HG03521 (cell line): ENCODE measurements at regions not wholly inside any gene's neighbourhood (a gene's known extent, or its start where the extent isn't known, plus 50 kb on each side); places are given as distances from the start of the nearest gene placed in this dataset.
A peak's percentile ranks its signal among the peaks of the same experiment; 100 is the strongest.
"Not testable (repeated sequence)": the region's sequence is repeated elsewhere in the genome, so short reads cannot be mapped to it uniquely, and the experiment has no call there.

ENCODE experiments used
- ATAC-seq: cut with Tn5 transposase; IDR thresholded peaks from one replicate; pipeline ENCODE4 v1.9.1; 2021; ENCODE audit warnings: mild to moderate bottlenecking, moderate library complexity; ENCODE audit not compliant: unreplicated experiment

DNA sequence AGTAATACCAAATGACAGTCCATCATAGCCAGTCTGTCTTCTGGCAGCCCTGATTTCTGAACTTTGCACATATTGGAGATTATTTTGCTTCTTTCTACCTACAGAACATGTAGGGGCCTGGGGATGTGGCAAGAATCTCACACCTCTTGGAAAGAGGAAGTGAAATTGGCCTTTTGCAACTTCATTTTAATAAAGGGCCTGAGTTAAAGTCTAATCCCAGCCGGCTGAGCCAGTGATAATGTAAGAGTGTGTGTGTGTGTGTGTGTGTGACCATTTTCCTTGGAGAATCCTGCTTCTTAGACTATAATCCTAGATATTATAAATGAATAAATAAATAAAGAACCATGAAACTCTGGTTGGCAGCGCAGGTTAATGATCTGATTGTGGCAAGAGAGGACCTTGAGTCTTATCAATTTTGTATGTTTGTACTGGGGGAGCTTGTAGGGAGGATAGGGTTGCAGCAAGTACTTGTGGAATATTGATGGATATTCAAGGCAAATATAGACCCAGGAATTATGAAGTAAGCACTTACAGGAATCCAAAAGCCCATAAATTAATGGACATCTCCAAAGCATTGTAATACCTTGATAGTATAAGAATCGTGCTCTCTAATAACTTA is 233.2 kb upstream of the AMIGO2 start:
- ATAC-seq = peak; percentile 92

DNA sequence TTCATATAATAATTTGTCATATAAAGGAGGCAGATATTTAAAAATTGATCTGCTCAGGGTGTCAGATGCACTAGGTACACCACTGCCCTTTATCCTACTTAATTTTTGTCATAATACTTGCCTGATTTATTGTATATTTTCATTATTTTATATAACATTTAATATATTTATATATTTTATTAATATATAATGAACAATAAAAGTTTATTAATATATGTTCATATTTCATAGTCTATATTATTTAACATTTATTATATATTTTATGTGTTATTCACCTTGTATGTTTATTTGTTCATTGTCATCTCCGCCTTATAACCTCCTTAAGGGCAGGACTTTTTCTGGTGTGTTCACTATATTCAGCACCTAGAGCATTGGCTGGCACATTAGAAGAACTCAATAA is 232.4 kb upstream of the AMIGO2 start:
- no peak for ATAC-seq

DNA sequence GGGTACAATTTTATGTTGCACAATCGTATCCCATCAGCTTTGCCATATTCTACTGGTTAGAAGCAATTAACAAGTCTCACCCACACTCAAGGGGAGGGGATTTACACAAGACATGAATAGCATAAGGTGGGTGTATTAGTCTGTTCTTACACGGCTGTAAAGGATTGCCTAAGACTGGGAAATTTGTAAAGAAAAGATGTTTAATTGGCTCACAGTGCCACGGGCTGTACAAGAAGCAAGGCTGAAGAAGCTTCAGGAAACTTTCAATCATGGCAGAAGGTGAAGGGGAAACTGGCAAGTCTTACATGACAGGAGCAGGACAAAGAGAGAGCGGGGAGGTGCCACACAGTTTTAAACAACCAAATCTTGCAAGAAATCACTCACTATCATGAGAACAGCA is 231.8 kb upstream of the AMIGO2 start:
- ATAC-seq = no peak

DNA sequence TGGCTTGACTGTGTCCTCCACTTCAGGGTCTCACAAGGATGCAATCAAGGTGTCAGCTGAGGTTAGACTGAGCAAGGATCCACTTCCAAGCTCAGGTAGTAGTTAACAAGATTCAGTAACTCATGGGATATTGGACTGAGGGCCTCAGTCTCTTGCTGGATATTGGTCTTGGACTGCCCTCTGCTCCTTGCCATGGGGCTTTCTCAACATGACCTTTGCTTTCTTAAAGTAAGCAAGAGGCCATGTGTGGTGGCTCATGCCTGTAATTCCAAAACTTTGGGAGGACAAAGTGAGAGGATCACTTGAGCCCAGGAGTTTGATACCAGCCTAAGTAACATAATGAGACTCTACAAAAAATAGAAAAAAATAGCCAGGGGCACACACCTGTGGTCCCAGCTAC is 231.3 kb upstream of the AMIGO2 start:
- no peak for ATAC-seq

DNA sequence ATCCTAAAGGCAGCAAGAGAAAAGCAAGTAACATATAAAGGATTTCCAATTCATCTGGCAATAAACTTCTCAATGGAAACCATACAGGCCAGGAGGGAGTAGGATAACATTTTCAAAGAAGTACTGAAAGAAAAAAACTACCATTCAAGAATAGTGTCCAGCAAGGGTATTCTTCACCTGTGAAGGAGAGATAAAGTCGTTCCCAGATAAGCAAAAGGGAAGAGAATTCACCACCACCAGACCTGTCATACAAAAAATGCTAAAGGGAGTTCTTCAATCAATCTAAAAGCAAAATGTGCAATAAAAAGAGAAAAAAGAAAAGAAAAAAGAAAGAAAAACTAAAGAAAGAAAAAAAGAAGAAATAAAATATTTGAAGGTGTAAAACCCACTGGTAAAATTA is 228.9 kb upstream of the AMIGO2 start:
- no peak for ATAC-seq

DNA sequence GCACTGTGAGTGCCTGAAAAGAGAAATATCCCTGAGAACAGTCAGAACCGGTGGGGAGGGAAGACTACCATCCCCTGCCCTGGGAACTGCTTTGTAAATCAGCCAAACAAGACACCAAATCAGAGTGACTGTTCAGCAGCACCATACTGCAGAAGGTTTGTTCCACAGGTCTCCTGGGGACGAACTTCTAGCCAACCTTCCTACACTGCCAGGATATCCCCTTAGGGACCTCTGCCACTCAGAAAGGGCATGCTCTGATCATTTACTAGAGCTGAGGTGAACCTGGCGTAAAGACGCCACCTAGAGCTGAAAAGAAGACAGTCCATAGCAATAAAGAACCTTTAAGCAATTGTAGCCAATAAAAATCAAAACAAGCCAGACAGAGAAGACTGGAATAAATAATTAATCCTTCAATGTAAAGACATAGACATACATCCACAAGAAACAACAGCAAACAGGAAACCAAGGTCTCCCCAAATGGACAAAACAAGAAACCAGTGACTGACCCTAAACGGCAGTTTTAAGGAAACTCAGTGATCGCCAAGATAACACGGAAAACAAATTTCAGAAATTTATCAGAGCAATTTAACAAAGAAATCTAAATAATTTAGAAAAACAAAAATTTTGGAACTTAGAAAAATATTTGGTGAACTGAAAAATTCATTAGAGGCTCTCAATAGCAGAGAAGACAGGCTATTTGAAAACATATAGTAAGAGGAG is 228.1 kb upstream of the AMIGO2 start:
- ATAC-seq = peak; percentile 75

DNA sequence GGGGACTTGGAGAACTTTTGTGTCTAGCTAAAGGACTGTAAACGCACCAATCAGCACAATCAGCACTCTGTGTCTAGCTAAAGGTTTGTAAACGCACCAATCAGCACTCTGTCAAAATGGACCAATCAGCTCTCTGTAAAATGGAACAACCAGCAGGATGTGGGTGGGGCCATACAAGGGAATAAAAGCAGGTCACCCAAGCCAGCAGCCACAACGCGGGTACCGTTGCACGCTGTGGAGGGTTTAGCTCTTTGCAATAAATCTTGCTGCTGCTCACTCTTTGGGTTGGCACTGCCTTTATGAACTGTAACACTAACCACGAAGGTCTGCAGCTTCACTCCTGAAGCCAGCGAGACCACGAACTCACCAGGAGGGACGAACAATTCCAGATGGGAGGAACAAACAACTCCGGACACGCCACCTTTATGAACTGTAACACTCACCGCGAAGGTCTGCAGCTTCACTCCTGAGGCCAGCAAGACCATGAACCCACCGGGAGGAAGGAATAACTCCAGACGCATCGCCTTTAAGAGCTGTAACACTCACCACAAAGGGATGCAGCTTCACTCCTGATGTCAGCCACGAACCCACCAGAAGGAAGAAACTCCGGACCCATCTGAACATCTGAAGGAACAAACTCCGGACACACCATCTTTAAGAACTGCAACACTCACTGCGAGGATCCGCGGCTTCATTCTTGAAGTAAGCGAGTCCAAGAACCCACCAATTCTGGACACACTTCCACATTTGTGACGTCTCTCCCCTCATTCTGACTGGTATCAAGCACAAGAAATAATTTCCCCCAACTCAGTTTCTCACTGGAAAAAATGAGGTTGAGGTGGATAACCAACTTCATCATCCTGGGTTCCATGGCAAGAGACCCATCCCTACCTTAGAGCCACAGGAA is 227.3 kb upstream of the AMIGO2 start:
- ATAC-seq = not testable (repeated sequence)

DNA sequence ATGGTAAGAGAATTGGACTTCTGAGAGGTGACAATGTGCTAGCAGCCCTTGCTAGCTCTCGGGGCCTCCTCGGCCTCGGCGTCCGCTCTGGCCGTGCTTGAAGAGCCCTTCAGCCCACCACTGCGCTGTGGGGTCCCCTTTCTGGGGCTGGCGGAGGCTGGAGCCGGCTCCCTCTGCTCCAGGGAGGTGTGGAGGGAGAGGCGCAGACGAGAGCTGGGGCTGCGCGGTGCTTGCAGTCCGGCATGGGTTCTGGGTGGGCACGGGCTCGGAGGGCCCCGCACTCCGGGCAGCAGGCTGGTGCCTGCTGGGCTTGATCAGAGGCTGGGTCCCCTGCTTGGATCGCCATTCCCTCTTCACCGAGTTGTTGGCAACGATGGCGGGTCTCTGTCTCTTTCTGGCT is 226.4 kb upstream of the AMIGO2 start:
- no peak for ATAC-seq

DNA sequence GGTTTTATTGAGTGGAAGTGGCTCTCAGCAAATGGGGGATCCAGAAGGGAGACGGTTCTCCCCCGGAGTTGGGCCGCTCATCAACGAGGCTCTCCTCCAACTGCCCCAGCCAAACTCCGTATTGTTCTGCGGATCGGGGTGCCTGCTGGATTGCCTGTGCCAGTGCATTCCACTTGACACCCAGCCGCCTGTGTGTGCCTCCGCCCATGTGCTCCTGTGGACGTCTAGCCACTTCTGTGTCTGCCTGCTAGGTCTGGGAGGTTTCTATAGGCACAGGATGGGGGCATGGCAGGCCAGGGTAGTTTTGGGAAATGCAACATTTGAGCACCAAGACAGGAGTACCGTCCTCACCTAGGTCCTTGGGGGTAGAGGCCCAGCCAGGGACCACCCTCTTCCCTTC is 225.7 kb upstream of the AMIGO2 start:
- no peak for ATAC-seq

DNA sequence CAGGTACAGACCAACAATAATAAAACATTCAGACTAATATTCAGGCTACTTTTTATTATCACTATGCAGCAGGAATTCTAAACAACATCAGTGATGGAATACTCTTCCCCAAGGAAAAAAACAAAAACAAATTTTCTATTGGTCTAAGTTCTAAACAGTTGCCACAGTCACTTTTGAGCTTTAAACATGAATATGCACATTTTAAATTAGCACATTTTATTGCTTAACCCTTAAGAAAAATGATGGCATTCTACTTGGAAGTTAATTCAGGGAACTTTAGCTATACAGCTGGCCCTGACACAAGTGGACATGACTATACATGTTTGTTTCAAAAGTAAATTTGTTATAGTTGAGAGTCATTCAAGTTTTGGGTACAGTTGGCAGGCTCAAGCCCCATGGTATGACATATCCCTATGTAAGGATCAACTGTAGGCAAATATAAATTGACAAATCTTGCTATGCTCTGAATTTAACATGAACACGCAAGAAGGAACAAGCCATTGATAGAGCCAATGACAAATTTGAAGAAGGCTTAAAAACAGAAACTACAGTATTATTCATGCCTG is 224.3 kb upstream of the AMIGO2 start:
- ATAC-seq = no peak

DNA sequence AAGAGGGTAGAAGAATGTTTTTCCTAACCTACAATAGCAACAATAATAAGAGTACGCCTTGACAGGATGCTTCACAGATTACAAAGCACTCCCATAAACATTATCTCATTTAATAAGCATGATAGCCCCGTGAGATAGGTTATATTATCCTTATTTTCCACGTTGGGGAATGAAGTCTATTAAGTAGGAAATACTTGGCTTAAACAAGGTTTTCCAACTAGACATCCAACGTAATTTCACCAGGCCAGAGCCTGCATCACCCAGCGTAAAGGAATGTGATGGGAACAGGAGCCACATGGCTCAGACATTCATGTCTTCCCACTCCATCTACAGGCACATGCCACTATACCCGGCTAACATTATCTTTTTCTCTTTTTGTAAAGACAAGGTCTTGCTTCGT is 223.4 kb upstream of the AMIGO2 start:
- no peak for ATAC-seq

DNA sequence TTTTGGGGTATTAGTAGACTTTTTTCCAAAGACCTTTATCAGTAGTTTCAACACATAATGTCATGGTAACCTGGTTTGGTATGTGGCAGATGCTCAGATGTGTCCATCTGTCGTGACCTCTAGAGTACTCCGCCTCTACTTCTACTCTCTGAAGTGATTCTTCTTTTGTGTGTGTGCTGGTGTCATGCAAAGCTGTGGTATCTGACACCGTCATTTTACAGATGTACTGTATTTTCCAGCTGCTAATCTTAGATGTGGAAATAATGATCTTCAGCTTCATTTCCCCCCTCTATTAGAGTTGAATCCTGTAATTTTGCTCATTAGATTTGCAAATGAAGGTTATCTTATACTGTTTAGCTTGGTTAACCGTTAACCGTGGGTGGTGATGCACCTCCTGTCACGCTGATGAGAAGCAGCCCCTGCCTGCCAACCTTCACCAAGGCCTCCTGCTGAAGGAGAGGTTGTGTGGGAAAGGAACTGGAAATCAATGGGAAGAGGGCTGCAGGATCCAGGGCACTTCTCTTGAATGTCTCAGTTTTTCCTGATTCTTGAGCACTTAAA is 222.4 kb upstream of the AMIGO2 start:
- peak; percentile 83 for ATAC-seq

DNA sequence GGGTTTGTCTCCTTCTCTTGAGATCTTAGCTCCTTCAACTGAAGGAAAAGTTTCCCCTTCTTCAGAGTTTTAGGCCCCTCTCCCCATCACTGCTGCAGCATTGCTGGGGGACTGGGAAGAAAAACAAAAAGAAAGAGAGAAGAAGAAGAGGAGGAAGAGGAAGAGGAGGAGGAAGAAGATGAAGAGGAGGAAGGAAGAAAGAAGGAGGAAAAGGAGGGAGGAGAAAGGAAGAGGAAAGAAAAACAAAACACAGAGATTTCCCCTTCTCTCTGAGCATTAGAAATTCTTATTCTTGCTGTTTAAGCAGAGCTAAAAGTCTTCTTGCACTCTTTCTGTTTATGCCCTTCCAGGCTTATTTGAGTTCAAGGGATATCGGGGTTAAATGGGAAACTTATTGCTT is 219.8 kb upstream of the AMIGO2 start:
- no peak for ATAC-seq

DNA sequence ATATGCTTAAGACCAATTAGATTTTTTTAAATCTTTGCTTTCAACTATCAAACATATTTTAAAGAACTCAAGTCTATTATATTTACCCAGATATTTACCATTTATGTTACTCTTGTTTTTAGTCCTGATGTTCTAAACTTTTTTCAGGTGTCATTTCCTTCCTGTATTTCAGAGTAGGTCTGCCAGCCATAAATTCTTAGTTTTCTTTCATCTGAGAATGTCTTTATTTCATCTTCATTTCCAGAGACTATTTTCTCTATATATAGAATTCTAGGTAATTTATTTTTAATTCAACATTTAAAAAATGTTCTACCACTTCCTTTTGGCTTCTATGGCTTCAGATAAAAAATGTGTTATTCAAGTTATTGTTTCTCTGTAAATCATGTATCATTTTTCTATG is 218.2 kb upstream of the AMIGO2 start:
- ATAC-seq = no peak

DNA sequence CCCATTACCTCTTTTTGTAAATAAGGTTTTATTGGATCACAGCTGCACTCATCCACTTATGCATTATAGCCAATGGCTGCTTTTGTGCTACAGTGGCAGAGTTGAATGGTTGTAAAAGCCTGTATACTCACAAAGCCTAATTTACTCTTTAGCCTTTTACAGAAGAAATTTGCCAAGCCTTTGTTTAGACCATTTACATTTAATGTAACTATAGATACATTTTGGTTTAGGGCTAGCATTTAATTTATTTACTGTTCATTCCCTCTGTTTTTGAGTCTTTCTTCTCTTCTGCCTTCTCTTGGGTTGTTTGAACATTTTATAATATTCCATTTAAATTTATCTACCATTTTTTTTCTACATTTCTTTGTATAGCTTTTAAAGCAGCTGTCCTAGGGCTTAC is 217.1 kb upstream of the AMIGO2 start:
- ATAC-seq = no peak

DNA sequence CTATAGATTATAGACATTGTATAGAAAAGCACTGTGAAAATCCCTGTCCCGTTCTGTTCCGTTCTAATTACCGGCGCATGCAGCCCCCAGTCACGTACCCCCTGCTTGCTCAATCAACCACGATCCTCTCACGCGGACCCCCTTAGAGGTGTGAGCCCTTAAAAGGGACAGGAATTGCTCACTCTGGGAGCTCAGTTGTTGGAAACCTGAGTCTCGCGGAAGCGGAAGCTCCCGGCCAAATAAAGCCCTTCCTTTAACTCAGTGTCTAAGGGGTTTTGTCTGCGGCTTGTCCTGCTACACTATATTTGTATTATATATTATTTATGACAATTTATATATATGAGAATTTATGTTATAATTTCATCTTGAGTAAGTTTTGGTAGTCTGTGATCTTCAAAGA is 213.6 kb upstream of the AMIGO2 start:
- ATAC-seq = no peak

DNA sequence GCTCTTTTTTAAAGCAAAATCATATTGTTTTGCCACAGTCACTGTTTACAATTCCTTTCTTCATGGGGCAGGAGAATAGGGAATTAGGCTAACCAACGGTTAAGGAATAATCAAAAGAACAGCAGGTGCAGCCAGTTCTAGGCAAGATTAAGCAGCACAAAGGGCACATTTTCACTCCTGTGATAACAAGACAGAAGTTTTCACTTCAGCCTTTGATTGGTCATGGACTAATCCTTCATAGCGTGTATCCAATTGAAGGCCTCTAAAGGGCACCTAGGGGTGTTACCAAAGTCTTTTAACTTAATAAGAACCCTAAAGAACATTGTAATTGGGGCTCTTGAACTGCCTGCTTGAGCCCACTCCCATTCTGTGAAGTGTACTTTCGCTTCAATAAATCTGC is 206.9 kb upstream of the AMIGO2 start:
- ATAC-seq = no peak
